Stimulated activated naive B cell treated with anti-CD40 and anti-IgM and Interleukin-4, amounts not matched to agents 10 μg/mL and 1 μg/mL and 100 μg/mL, for 72 hours (primary cell): ENCODE measurements at regions not wholly inside any gene's neighbourhood (a gene's known extent, or its start where the extent isn't known, plus 50 kb on each side); places are given as distances from the start of the nearest gene placed in this dataset.
"Not testable (repeated sequence)": the region's sequence is repeated elsewhere in the genome, so short reads cannot be mapped to it uniquely, and the experiment has no call there.

Experiments
- ATAC-seq, 2 donors: fragments of 150-1000 bp; cut with Tn5 transposase; replicated peaks; 2 replicates each; pipeline ENCODE4 v1.10.0; 2021; ENCODE audit warnings: moderate library complexity in 1 of 2
- DNase-seq: peaks from one replicate; pipeline ENCODE4 v3.0.0; 2021
- H3K27ac Mint-ChIP-seq: one replicate; pipeline ENCODE4 v1.8.0; 2022; ENCODE audit warnings: mild to moderate bottlenecking, mixed read lengths
- H3K27me3 Mint-ChIP-seq, 2 donors: one replicate each; pipeline ENCODE4 v1.8.0; 2022; ENCODE audit warnings: mixed read lengths in 2 of 2
- H3K36me3 Mint-ChIP-seq, 2 donors: one replicate each; pipeline ENCODE4 v1.8.0; 2022; ENCODE audit warnings: mixed read lengths in 2 of 2, mild to moderate bottlenecking in 1 of 2
- H3K4me1 Mint-ChIP-seq, 2 donors: one replicate each; pipeline ENCODE4 v1.8.0; 2022; ENCODE audit warnings: mixed read lengths in 2 of 2, mild to moderate bottlenecking in 1 of 2
- H3K4me3 Mint-ChIP-seq, 2 donors: one replicate each; pipeline ENCODE4 v1.8.0; 2022; ENCODE audit warnings: mild to moderate bottlenecking in 2 of 2, mixed read lengths in 2 of 2, moderate library complexity in 1 of 2
- H3K9me3 Mint-ChIP-seq, 2 donors: one replicate each; pipeline ENCODE4 v1.8.0; 2022; ENCODE audit warnings: mixed read lengths in 2 of 2, mild to moderate bottlenecking in 1 of 2

- ATAC-seq: no peak
- H3K9me3 Mint-ChIP-seq: no peaks in the 10 kb centered on the region
- H3K27me3 Mint-ChIP-seq: peaks cover 13 to 16% of the 10 kb centered on the region in 2 donors
- no peak overlapping the region for H3K27ac Mint-ChIP-seq
- H3K36me3 Mint-ChIP-seq: no peaks in the 10 kb centered on the region
- H3K4me3 Mint-ChIP-seq: no peak overlapping the region
- no peaks in the 10 kb centered on the region for H3K4me1 Mint-ChIP-seq
- no peak for DNase-seq
Observed at GRCh38 chr15:79562403-79562815, 130.3 kb downstream of the MINAR1 start.

GRCh38 chr15:79562899-79563298 is 130.8 kb downstream of the MINAR1 start:
- Mint-ChIP-seq H3K4me3 (no peak overlapping the region), H3K27me3 (peaks cover 13 to 16% of the 10 kb centered on the region in 2 donors), H3K36me3 (no peaks in the 10 kb centered on the region), H3K4me1 (no peaks in the 10 kb centered on the region), H3K27ac (no peak overlapping the region), H3K9me3 (no peaks in the 10 kb centered on the region)
- no peak for DNase-seq
- no peak for ATAC-seq

- peaks cover 0 to 9% of the 10 kb centered on the region in 2 donors for H3K27me3 Mint-ChIP-seq
- DNase-seq (no peak), ATAC-seq (no peak)
- H3K9me3 Mint-ChIP-seq: peaks cover 0 to 7% of the 10 kb centered on the region in 2 donors
- no peaks in the 10 kb centered on the region for H3K36me3 Mint-ChIP-seq
- no peak overlapping the region for H3K27ac Mint-ChIP-seq
- no peak overlapping the region for H3K4me3 Mint-ChIP-seq
- no peaks in the 10 kb centered on the region for H3K4me1 Mint-ChIP-seq
Observed at GRCh38 chr15:79570004-79570403, 137.9 kb downstream of the MINAR1 start.

- no peaks in the 10 kb centered on the region for H3K36me3 Mint-ChIP-seq
- no peaks in the 10 kb centered on the region for H3K4me1 Mint-ChIP-seq
- H3K9me3 Mint-ChIP-seq: peaks cover 0 to 9% of the 10 kb centered on the region in 2 donors
- peaks cover 0 to 17% of the 10 kb centered on the region in 2 donors for H3K27me3 Mint-ChIP-seq
- no peak overlapping the region for H3K4me3 Mint-ChIP-seq
- no peak for DNase-seq
- no peak for ATAC-seq
- H3K27ac Mint-ChIP-seq: no peak overlapping the region
Observed at GRCh38 chr15:79572691-79573404, 140.7 kb downstream of the MINAR1 start.

- H3K4me1 Mint-ChIP-seq, ATAC-seq, H3K9me3 Mint-ChIP-seq, H3K4me3 Mint-ChIP-seq, H3K27ac Mint-ChIP-seq, H3K36me3 Mint-ChIP-seq, DNase-seq: not testable (repeated sequence)
- H3K27me3 Mint-ChIP-seq: peaks cover 0 to 17% of the 10 kb centered on the region in 2 donors
Observed at GRCh38 chr15:79574431-79575273, 142.5 kb downstream of the MINAR1 start.

DNA sequence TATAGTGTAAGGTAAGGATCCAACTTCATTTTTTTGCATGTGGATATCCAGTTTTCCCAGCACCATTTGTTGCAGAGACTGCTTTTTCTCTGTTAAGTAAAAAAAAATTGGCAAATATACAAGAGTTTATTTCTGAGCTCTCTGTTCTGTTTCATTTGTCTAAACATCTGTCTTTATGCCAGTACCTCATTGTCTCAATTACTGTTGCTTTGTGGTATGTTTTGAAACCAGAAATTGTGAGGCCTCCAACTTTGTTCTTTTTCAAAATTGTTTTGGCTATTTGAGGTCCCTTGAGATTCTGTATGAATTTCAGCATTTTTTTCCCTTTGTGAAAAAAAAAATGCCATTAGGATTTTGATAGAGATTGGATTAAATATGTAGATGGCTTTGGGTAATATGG is 150.5 kb downstream of the MINAR1 start:
- H3K36me3 Mint-ChIP-seq: no peaks in the 10 kb centered on the region
- H3K9me3 Mint-ChIP-seq: no peaks in the 10 kb centered on the region
- H3K4me3 Mint-ChIP-seq: no peak overlapping the region
- H3K27me3 Mint-ChIP-seq: peaks cover 20 to 43% of the 10 kb centered on the region in 2 donors
- ATAC-seq (no peak), DNase-seq (no peak)
- no peaks in the 10 kb centered on the region for H3K4me1 Mint-ChIP-seq
- no peak overlapping the region for H3K27ac Mint-ChIP-seq

DNA sequence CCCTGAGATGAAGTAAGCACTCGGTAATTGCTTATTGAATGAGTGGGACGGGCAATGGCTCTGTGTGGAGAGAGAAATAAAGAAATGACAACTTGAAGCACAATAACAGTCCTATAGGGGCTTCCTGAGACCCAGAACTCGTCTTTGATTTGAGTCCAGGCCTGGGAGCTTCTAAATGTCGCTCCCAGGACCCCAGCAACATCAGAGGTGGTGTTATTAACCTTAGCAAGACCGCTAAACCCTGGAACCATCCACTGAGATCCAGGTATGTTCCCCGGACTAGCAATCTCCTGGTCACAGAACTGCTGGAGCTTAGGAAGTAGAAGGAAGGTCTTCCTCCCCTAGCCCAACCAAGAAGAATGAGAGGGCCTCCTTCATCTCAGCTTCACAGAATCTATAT is 160.0 kb downstream of the MINAR1 start:
- Mint-ChIP-seq H3K27ac (no peak overlapping the region), H3K4me3 (no peak overlapping the region), H3K36me3 (no peaks in the 10 kb centered on the region), H3K4me1 (no peaks in the 10 kb centered on the region), H3K27me3 (peaks cover 20 to 36% of the 10 kb centered on the region in 2 donors), H3K9me3 (peaks cover 0 to 5% of the 10 kb centered on the region in 2 donors)
- ATAC-seq (no peak), DNase-seq (no peak)

- no peak for ATAC-seq
- Mint-ChIP-seq H3K4me1 (no peaks in the 10 kb centered on the region), H3K4me3 (no peak overlapping the region), H3K9me3 (peaks cover 0 to 5% of the 10 kb centered on the region in 2 donors), H3K36me3 (no peaks in the 10 kb centered on the region), H3K27ac (no peak overlapping the region), H3K27me3 (peaks cover 26 to 29% of the 10 kb centered on the region in 2 donors)
- no peak for DNase-seq
Observed at GRCh38 chr15:79593119-79593869, 161.2 kb downstream of the MINAR1 start.

DNA sequence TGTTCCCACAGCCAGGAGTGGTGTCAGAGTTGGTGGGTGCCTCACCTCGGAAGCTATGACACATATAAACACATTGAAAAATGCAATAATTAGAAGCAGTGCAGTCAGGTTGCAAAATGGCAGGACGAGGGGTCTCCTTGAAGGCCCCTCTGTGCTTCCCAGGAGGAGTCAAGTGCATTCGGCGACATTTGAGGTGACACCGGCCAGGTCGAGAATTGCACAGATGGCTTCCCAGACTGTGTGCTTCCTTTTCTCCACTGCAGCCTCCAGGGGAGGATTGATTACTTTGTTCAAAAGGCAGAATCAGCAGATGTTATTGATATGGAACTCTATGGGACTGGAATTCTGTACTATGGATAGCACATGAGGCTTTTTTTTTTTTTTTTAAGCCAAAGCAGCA is 163.2 kb downstream of the MINAR1 start:
- DNase-seq: no peak

GRCh38 chr15:79595995-79596622 is 164.0 kb downstream of the MINAR1 start:
- no peak overlapping the region for H3K4me3 Mint-ChIP-seq

More for the DNA sequence above, 163.2 kb downstream of the MINAR1 start:
- Mint-ChIP-seq H3K27me3 (peaks cover 18 to 25% of the 10 kb centered on the region in 2 donors), H3K4me3 (no peak overlapping the region), H3K9me3 (peaks cover 0 to 5% of the 10 kb centered on the region in 2 donors), H3K36me3 (no peaks in the 10 kb centered on the region), H3K27ac (no peak overlapping the region), H3K4me1 (no peaks in the 10 kb centered on the region)
- ATAC-seq: no peak

GRCh38 chr15:79598639-79599038 is 166.5 kb downstream of the MINAR1 start:
- no peaks in the 10 kb centered on the region for H3K36me3 Mint-ChIP-seq
- ATAC-seq (no peak), DNase-seq (no peak)
- no peak overlapping the region for H3K27ac Mint-ChIP-seq
- H3K27me3 Mint-ChIP-seq: peaks cover 32 to 37% of the 10 kb centered on the region in 2 donors
- H3K9me3 Mint-ChIP-seq: peaks cover 0 to 5% of the 10 kb centered on the region in 2 donors
- H3K4me3 Mint-ChIP-seq: no peak overlapping the region
- H3K4me1 Mint-ChIP-seq: no peaks in the 10 kb centered on the region

More at GRCh38 chr15:79595995-79596622, 164.0 kb downstream of the MINAR1 start:
- Mint-ChIP-seq H3K4me1 (no peaks in the 10 kb centered on the region), H3K27me3 (peaks cover 26 to 32% of the 10 kb centered on the region in 2 donors), H3K36me3 (no peaks in the 10 kb centered on the region), H3K27ac (no peak overlapping the region), H3K9me3 (peaks cover 0 to 5% of the 10 kb centered on the region in 2 donors)
- peak; percentile 44 for DNase-seq
- ATAC-seq: peak; percentile 92 to 98

DNA sequence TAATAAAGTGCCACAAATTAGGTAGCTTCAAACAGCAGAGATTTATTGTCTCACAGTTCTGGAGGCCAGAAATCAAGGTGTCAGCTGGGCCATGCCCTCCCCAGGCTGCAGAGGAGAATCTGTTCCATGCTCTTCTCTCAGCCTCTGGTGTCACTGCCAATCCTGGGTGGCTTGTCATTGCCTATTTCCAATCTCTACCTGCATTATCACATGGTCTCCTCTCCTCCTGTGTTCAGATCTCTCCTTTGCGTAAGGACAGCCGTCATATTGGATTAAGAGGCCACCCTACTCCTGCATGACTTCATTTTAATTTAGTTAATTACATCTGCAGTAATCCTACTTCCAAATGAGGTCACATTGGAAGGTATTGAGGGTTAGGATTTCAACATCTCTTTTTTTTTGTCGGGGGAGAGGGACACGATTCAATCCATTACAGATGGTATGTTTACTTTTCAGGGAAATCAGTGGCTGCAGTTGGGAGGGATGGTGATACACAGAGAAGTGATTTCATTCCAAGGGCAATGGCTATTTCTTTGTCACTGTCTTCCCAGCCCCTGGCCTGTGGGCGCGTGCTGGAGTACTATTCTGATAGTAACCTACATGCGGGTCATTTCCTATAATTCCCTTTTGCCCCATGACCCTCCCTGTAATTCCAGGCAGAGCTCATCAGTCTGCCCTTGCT is 169.4 kb downstream of the MINAR1 start:
- Mint-ChIP-seq H3K4me3 (no peak overlapping the region), H3K27me3 (peaks cover 32 to 38% of the 10 kb centered on the region in 2 donors), H3K9me3 (peaks cover 0 to 4% of the 10 kb centered on the region in 2 donors), H3K27ac (no peak overlapping the region), H3K4me1 (no peaks in the 10 kb centered on the region), H3K36me3 (no peaks in the 10 kb centered on the region)
- no peak for ATAC-seq
- DNase-seq: no peak

DNA sequence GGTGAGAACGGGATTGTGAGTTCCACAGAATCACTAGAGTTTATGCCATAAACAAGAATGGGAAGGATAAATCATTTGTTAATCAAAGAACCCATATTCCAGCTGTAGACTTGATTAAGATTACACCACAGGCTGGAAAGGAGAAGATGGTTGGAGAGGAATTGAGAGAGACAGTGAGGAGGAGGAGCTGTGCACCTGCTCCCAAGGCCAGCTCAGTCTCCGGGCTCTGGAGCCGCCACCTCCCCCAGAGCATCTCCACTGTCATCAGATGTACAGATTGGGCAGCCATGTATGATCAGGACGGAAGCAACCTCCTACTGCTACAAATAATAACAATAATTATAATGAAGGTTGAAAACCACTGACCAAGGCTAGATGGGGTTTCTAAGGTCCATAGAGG is 170.0 kb downstream of the MINAR1 start:
- H3K9me3 Mint-ChIP-seq: no peaks in the 10 kb centered on the region
- no peaks in the 10 kb centered on the region for H3K36me3 Mint-ChIP-seq
- ATAC-seq (no peak), DNase-seq (no peak)
- no peak overlapping the region for H3K27ac Mint-ChIP-seq
- H3K4me3 Mint-ChIP-seq: no peak overlapping the region
- H3K27me3 Mint-ChIP-seq: peaks cover 34 to 40% of the 10 kb centered on the region in 2 donors
- H3K4me1 Mint-ChIP-seq: no peaks in the 10 kb centered on the region
